Parathyroid adenoma (tissue), 2 donors: ENCODE measurements at regions not wholly inside any gene's neighbourhood (a gene's known extent, or its start where the extent isn't known, plus 50 kb on each side); places are given as distances from the start of the nearest gene placed in this dataset.
"Not testable (repeated sequence)": the region's sequence is repeated elsewhere in the genome, so short reads cannot be mapped to it uniquely, and the experiment has no call there.

Experiments
- H2AFZ ChIP-seq: fragments of 300-600 bp; sonication (generic); one replicate; pipeline ENCODE4 v1.7.0; 2017; ENCODE audit warnings: antibody characterized with exemption, mild to moderate bottlenecking
- H3K27ac ChIP-seq: fragments of 300-600 bp; sonication (generic); one replicate; pipeline ENCODE4 v1.7.0; 2017
- H3K27me3 ChIP-seq: fragments of 300-600 bp; sonication (generic); one replicate; pipeline ENCODE4 v1.7.0; 2017; ENCODE audit warnings: low read length; ENCODE audit not compliant: control insufficient read depth, insufficient read depth
- H3K36me3 ChIP-seq: fragments of 300-600 bp; sonication (generic); one replicate; pipeline ENCODE4 v1.7.0; 2017; ENCODE audit warnings: low read length; ENCODE audit not compliant: control insufficient read depth, insufficient read depth
- H3K4me1 ChIP-seq: fragments of 300-600 bp; sonication (generic); one replicate; pipeline ENCODE4 v1.7.0; 2017; ENCODE audit warnings: control low read depth
- H3K4me2 ChIP-seq: fragments of 300-600 bp; sonication (generic); one replicate; pipeline ENCODE4 v1.7.0; 2017; ENCODE audit warnings: low read length
- H3K4me3 ChIP-seq: fragments of 300-600 bp; sonication (generic); one replicate; pipeline ENCODE4 v1.7.0; 2017; ENCODE audit warnings: low read depth, low read length
- H3K79me2 ChIP-seq: fragments of 300-600 bp; sonication (generic); one replicate; pipeline ENCODE4 v1.7.0; 2017; ENCODE audit warnings: control low read depth
- H3K9ac ChIP-seq: fragments of 300-600 bp; sonication (generic); one replicate; pipeline ENCODE4 v1.7.0; 2017; ENCODE audit warnings: mild to moderate bottlenecking
- H3K9me3 ChIP-seq: fragments of 300-600 bp; sonication (generic); one replicate; pipeline ENCODE4 v1.7.0; 2017; ENCODE audit warnings: low read length; ENCODE audit not compliant: control insufficient read depth
- TF ChIP-seq, protein P1 (sequence below): fragments of 300-600 bp; sonication (generic); IDR thresholded peaks from one replicate; pipeline ENCODE4 v1.7.0; 2017; ENCODE audit warnings: antibody characterized with exemption, mild to moderate bottlenecking
- donor health status: primary hyperparathyroidism.

DNA sequence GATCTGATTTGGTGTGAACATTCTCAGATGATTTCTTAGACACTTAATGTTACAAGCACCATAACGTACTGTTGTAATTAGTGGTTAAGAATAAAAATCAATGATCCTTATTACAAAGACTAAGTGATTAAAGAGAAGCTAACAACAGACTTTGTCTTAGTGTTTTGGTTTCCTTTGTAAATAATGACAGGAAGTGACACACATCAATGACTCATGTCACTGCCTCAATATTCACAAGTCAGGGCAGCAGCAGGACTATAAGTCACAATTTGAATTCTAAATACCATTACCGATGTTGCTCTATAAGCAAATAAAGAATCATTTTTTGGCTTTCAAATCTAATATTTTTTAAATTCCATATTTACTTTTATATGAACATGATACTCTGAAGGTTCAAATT, 115.8 kb upstream of the FAT4 start:
- H3K27ac ChIP-seq, result no peak overlapping the region

DNA sequence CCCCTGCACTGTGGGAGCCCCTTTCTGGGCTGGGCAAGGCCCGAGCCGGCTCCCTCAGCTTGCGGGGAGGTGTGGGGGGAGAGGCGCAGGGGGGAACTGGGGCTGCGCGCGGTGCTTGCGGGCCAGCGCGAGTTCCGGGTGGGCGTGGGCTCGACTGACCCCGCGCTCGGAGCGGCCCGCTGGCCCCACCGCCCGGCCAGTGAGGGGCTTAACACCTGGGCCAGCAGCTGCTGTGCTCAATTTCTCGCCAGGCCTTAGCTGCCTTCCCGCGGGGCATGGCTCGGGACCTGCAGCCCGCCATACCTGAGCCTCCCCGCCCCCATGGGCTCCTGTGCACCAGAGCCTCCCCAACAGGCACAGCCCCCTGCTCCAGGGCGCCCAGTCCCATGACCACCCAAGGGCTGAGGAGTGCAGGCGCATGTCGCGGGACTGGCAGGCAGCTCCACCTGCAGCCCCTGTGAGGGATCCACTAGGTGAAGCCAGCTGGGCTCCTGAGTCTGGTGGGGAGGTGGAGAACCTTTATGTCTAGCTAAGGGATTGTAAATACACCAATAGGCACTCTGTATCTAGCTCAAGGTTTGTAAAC, 122.8 kb upstream of the FAT4 start:
- H3K36me3 ChIP-seq, H3K4me2 ChIP-seq, H3K4me1 ChIP-seq, H3K27me3 ChIP-seq, H2AFZ ChIP-seq, H3K9ac ChIP-seq, H3K9me3 ChIP-seq, H3K4me3 ChIP-seq, H3K79me2 ChIP-seq, H3K27ac ChIP-seq: not testable (repeated sequence)

More for the DNA sequence above, 115.8 kb upstream of the FAT4 start:
- no peak overlapping the region for H3K9ac ChIP-seq
- no peaks in the 10 kb centered on the region for H3K36me3 ChIP-seq
- no peaks in the 10 kb centered on the region for H3K79me2 ChIP-seq
- no peaks in the 10 kb centered on the region for H3K4me1 ChIP-seq
- no peak overlapping the region for H3K4me3 ChIP-seq
- no peaks in the 10 kb centered on the region for H3K9me3 ChIP-seq
- H2AFZ ChIP-seq, result no peak overlapping the region
- TF ChIP-seq, protein P1, sequence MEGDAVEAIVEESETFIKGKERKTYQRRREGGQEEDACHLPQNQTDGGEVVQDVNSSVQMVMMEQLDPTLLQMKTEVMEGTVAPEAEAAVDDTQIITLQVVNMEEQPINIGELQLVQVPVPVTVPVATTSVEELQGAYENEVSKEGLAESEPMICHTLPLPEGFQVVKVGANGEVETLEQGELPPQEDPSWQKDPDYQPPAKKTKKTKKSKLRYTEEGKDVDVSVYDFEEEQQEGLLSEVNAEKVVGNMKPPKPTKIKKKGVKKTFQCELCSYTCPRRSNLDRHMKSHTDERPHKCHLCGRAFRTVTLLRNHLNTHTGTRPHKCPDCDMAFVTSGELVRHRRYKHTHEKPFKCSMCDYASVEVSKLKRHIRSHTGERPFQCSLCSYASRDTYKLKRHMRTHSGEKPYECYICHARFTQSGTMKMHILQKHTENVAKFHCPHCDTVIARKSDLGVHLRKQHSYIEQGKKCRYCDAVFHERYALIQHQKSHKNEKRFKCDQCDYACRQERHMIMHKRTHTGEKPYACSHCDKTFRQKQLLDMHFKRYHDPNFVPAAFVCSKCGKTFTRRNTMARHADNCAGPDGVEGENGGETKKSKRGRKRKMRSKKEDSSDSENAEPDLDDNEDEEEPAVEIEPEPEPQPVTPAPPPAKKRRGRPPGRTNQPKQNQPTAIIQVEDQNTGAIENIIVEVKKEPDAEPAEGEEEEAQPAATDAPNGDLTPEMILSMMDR, result no peak
- H3K4me2 ChIP-seq, result no peak overlapping the region
- no peaks in the 10 kb centered on the region for H3K27me3 ChIP-seq

GRCh38 chr4:125191232-125191631, 123.5 kb upstream of the FAT4 start:
- no peaks in the 10 kb centered on the region for H3K9me3 ChIP-seq
- no peak overlapping the region for H3K4me3 ChIP-seq
- H3K9ac ChIP-seq, result no peak overlapping the region
- H3K79me2 ChIP-seq, result no peaks in the 10 kb centered on the region
- no peaks in the 10 kb centered on the region for H3K27me3 ChIP-seq
- TF ChIP-seq, protein P1, result no peak
- no peaks in the 10 kb centered on the region for H3K4me1 ChIP-seq
- no peaks in the 10 kb centered on the region for H3K36me3 ChIP-seq
- H2AFZ ChIP-seq, result no peak overlapping the region
- H3K4me2 ChIP-seq, result no peak overlapping the region
- H3K27ac ChIP-seq, result no peak overlapping the region

DNA sequence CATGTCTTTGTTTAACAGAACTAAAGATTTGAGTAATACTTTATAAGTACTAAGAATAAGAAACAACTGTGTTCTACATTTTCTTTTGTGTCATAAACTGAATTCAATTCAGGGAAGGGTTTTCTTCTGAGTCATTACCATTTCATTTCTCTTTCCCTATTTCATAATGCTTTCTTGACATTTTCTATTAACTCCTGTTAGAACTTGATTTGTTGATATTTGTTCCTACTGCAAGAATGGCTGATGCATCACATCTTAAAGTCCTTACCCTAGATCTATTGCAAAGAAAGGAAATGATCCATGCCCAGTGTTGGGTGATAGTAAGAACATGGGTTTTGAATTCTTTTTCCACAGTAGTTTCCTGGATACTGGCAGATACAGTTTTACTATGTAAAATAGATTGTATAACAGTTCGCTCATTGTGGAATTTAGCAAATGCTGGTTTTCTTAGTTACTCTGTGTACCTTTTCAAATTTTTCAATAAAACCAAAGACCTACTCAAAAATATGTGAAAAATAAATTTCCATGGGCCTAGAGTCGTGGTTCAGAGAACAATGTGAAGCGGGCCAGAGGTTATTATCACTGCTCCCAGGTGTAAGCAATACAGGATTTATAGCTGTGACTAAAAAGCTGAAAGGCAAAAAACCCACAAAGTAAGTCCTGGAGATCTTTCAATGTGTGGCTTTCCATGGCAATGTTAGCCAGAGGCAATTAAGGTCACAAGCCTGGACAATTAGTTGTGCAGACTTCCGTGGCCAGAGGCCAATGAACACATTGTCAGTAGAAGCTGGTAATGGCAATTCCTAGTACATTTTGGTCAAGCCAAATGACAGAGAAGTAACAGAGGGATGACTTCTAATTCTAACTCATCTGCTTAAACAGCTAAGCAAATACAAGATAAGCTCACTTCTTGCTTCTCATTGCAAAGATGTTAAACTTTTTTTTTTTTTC, 127.3 kb upstream of the FAT4 start:
- Histone ChIP-seq H3K27me3 (no peaks in the 10 kb centered on the region), H3K27ac (no peak overlapping the region), H3K79me2 (no peaks in the 10 kb centered on the region), H3K9ac (no peak overlapping the region), H3K9me3 (no peaks in the 10 kb centered on the region), H3K36me3 (no peaks in the 10 kb centered on the region), H3K4me1 (no peaks in the 10 kb centered on the region), H3K4me2 (no peak overlapping the region), H2AFZ (no peak overlapping the region), H3K4me3 (no peak overlapping the region)
- TF ChIP-seq, protein P1, result no peak

DNA sequence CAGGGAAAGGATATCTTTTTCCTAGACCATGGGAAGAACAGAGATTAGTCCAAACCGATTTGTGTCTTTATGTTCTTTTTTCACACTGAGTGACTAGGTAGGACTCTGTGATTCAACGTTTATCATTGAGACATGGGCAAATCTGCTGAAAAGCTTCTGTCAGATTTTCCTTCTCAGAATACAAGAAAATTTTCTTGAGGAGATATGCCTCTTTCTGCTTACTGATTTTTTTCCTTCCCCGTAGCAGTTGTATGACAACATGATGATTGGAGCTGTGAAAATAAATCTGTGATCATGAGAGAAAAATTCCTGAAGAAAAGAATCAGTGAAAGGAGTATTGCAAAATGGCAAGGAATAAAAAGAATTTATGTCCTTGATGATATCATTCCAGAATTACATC, 130.6 kb upstream of the FAT4 start:
- Histone ChIP-seq H3K4me3 (no peak overlapping the region), H3K4me1 (no peaks in the 10 kb centered on the region), H3K27me3 (no peaks in the 10 kb centered on the region), H3K27ac (no peak overlapping the region), H3K9ac (no peak overlapping the region), H3K4me2 (no peak overlapping the region), H3K9me3 (no peaks in the 10 kb centered on the region), H3K79me2 (no peaks in the 10 kb centered on the region), H2AFZ (no peak overlapping the region), H3K36me3 (no peaks in the 10 kb centered on the region)
- TF ChIP-seq, protein P1, result no peak
